ENCODE measurements at regions not wholly inside any gene's neighbourhood (a gene's known extent, or its start where the extent isn't known, plus 50 kb on each side); places are given as distances from the start of the nearest gene placed in this dataset.
A peak's percentile ranks its signal among the peaks of the same experiment; 100 is the strongest.

DNA sequence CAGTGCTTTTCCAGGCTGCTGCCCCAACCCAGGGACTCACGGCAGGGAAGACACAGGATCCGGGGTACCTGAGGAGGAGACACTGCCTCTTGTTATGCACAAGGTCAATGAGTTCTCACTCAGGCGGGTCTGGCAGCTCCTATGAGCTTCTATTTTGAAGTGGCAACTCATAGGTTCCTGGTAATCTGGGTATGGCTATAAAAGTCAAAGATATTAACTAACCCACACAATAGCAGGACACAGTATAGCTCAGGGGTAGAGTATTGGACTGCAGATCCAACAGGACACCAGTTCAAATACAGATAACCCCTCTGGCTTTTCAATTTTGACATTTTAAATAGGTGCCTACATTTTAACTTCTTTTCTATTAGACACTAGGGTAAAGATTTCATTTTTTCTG is 130.3 kb upstream of the ZNF746 start:
- H3K4me2 ChIP-seq, result no peak overlapping the region
- H4K20me1 ChIP-seq (ENCODE audit: insufficient read depth, poor library complexity, severe bottlenecking), result peaks cover 9% of the 10 kb centered on the region
- H3K79me2 ChIP-seq, result peaks cover 14% of the 10 kb centered on the region
- 78% methylated on average over 3 of the region's 3 CpGs for WGBS (ENCODE audit: low lambda C conversion rate, missing lambda C conversion rate)
- no peak for TF ChIP-seq EZH2phosphoT487 (IDR thresholded peaks at IDR 0.05; ENCODE audit: low read depth, severe bottlenecking, unreplicated experiment)
- TF ChIP-seq EZH2 (IDR thresholded peaks at IDR 0.05; ENCODE audit: borderline replicate concordance), result no peak
- no peak for TF ChIP-seq CTCF (IDR thresholded peaks at IDR 0.05; ENCODE audit: poor library complexity)
- H2AFZ ChIP-seq, result no peak overlapping the region
- H3K9me2 ChIP-seq (replicated peaks; ENCODE audit: insufficient read depth), result no peaks in the 10 kb centered on the region
- H3K27me3 ChIP-seq, result peaks cover 27% of the 10 kb centered on the region
- no peak overlapping the region for H3K4me3 ChIP-seq
- DNase-seq (ENCODE audit: low spot score), result no peak
- H3K4me1 ChIP-seq (ENCODE audit: insufficient read depth), result peaks cover 10% of the 10 kb centered on the region
- no peaks in the 10 kb centered on the region for H3K36me3 ChIP-seq (replicated peaks; ENCODE audit: insufficient read depth, low read depth)
- no peak overlapping the region for H3K27ac ChIP-seq
- no peaks in the 10 kb centered on the region for H3K9me3 ChIP-seq (ENCODE audit: low read depth)

DNA sequence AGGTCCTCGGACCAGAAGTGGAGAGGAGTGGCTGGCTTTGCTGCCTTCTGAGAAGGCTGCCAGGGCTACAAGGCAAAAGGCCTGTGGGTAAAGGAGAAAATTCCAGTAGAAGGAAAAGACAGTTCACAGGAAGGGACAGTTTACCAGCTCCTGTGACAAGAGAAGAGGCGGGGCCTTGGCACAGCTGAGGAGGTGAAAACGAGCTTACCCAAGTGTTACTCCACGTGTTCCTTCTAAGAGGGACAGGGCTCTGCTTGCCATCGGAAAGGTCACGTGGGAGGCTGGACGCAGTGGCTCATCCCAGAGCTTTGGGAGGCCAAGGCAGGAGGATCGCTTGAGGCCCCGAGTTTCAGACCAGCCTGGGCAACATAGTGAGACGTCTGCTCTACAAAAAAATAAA is 129.4 kb upstream of the ZNF746 start:
- Histone ChIP-seq H3K9me2 (replicated peaks; ENCODE audit: insufficient read depth) (no peaks in the 10 kb centered on the region), H3K79me2 (peaks cover 23% of the 10 kb centered on the region), H4K20me1 (ENCODE audit: insufficient read depth, poor library complexity, severe bottlenecking) (peaks cover 19% of the 10 kb centered on the region), H3K4me3 (no peak overlapping the region), H3K9me3 (ENCODE audit: low read depth) (no peaks in the 10 kb centered on the region), H3K27ac (no peak overlapping the region), H2AFZ (no peak overlapping the region), H3K27me3 (peaks cover 19% of the 10 kb centered on the region), H3K36me3 (replicated peaks; ENCODE audit: insufficient read depth, low read depth) (no peaks in the 10 kb centered on the region), H3K4me1 (ENCODE audit: insufficient read depth) (peaks cover 13% of the 10 kb centered on the region), H3K4me2 (no peak overlapping the region)
- TF ChIP-seq CTCF (IDR thresholded peaks at IDR 0.05; ENCODE audit: poor library complexity) (no peak), EZH2phosphoT487 (IDR thresholded peaks at IDR 0.05; ENCODE audit: low read depth, severe bottlenecking, unreplicated experiment) (no peak), EZH2 (IDR thresholded peaks at IDR 0.05; ENCODE audit: borderline replicate concordance) (no peak)
- no peak for DNase-seq (ENCODE audit: low spot score)
- 76% methylated on average over 10 of the region's 10 CpGs for WGBS (ENCODE audit: low lambda C conversion rate, missing lambda C conversion rate)

GRCh38 chr7:149625947-149626392 is 128.4 kb upstream of the ZNF746 start:
- Histone ChIP-seq H3K36me3 (replicated peaks; ENCODE audit: insufficient read depth, low read depth) (no peaks in the 10 kb centered on the region), H3K9me2 (replicated peaks; ENCODE audit: insufficient read depth) (no peaks in the 10 kb centered on the region), H3K4me1 (ENCODE audit: insufficient read depth) (peaks cover 13% of the 10 kb centered on the region), H4K20me1 (ENCODE audit: insufficient read depth, poor library complexity, severe bottlenecking) (peaks cover 22% of the 10 kb centered on the region), H3K9me3 (ENCODE audit: low read depth) (no peaks in the 10 kb centered on the region), H3K4me2 (peak overlapping the region; percentile 87), H3K27me3 (peaks cover 9% of the 10 kb centered on the region), H3K4me3 (no peak overlapping the region), H2AFZ (peak overlapping the region; percentile 97), H3K79me2 (peaks cover 27% of the 10 kb centered on the region), H3K27ac (peak overlapping the region; percentile 88)
- WGBS (ENCODE audit: low lambda C conversion rate, missing lambda C conversion rate), result 48% methylated on average over 7 of the region's 7 CpGs
- DNase-seq (ENCODE audit: low spot score), result peak; percentile 15
- TF ChIP-seq EZH2 (IDR thresholded peaks at IDR 0.05; ENCODE audit: borderline replicate concordance) (no peak), EZH2phosphoT487 (IDR thresholded peaks at IDR 0.05; ENCODE audit: low read depth, severe bottlenecking, unreplicated experiment) (no peak), CTCF (IDR thresholded peaks at IDR 0.05; ENCODE audit: poor library complexity) (no peak)
